ENCODE measurements at regions not wholly inside any gene's neighbourhood (a gene's known extent, or its start where the extent isn't known, plus 50 kb on each side); places are given as distances from the start of the nearest gene placed in this dataset.
A peak's percentile ranks its signal among the peaks of the same experiment; 100 is the strongest.

DNA sequence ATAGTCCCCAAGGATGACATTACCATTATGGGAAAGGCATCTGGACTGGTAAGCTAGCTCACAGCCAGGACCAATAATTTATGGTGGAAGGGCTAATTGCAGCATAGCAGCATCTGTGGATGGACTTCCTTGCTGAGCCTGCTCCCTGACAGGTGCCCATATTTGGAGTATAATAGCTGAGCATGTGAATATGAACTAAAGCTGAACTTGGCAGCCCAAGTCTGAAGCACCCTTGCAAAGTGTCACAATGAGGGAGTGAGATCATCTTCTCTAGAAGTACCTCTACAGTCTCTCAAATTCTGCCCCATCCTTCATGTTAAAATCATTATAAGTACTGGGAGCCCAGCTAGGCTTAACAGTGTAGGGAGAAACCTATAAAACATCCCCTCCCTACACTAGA is 128.2 kb upstream of the INPP4B start:
- DNase-seq, result no peak

DNA sequence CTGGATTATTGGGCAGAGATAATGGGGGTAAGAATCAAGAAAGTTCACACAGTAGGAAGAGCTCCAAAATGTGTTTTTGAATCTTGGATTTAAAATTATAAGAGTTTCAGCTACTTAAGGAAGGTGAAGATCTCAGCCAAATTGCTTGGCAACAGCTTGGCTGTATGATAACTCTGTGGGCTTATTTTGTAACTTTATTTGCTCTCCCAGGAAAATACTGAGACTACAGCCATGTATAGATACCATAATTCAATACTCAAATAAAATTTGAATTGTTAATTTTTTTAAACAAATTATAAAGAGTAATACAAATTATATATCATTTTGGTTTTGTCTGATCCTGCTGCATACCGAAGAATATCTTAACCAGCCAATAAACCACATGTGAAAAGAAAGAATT is 129.5 kb upstream of the INPP4B start:
- DNase-seq, result no peak

DNA sequence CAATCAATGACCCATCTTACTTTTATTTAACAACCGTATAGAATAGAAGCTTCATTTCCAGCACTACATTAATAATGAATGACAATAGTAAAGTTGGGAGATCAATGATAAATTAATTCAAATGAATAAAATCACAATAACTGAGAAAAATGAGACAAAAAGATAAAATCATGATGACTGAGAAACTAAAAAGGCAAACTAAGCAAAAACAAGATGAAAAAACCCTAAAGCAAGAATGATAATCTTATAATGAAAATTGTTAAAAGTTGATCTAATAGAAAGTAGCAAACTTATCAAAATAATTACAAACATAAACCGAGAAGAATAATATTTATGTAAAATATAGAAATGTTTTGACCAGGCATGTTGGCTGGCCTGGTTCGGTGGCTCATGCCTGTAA is 130.4 kb upstream of the INPP4B start:
- DNase-seq, result no peak

DNA sequence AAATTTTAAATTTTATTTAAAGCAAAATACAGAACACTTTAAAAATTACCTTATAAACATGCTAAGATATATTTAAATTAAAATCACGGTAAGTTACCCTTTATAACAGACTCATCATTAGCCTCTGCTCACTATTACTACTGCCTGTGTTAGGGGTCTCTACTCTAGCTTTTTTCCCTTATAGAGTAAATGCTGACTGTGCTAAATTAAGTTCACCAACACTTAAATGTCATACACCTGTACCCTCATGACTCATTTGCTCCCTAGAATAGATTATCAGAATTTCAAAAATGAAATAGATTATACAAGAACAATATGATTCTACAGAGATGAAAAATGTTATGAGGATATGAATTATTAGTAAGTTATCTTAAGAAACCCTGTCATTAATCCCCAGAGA is 131.1 kb upstream of the INPP4B start:
- no peak for DNase-seq

DNA sequence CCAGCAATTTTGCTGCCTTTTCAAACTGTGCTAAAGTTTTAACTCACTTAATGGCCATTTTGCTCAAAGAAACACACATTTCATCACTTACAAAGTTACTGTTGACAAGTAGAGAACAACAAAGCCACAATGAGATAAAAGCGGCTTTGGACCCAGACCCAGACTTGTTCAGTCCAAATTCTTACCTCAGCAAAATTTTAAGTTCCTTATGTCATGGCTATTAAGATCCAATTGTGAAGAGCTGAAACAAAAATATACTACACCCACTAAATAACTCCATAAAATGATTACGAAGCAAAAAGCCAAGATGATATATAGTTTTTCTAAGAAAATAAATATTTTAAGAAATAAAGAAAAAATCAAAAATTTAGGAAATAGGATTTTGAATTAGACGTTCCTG is 137.0 kb upstream of the INPP4B start:
- DNase-seq, result no peak

DNA sequence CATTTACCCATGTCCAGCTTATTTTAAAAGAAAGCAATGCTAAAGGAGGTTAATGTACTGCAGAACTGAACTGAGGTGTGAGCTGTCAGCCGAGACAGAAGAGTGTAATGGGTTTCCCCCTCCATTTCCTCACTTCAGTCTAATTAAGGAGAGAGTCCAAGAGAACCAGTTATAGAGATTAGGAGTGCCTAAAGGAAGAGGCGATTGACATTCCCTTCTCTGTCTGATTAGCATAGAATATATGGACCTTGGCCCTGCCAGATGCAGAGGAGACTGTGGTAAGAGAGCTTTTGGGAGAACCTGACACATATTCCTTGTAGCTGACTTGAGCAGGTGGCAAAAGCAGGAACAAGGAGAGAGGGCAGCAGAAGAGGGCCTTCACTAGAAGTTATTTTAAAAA is 137.5 kb upstream of the INPP4B start:
- DNase-seq, result no peak

DNA sequence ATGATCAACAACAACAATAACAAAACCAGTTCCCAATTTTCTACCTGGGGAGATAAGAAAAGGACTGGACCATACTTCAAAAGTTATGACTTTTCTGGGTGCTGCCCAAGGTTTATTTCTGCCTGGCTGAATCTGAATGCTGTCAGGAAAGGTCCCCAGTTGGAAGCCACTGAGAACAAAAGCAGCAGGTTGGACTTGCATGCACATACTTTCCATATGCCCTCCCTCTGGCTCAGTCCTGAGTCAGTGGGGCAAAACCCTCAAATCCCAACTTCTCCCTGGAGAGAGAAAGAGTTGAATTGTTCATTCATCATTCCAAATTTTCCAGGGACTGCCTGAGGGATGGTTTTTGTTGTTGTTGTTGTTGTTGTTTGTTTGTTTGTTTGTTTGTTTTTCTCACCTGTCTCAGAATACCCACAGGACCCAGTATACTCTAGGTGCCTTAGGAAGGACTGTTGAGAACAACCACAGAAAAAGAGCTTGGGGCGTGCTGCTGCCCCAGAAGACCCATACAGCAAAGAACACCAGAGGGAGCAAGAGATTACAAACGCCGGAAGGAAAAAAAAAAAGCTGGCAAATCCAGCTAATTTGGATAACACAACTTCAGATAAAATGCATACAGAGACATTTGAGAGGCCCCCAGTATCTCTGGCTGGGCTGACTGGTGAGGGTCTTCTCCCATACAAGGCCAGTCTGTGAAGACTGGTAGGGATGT is 138.9 kb upstream of the INPP4B start:
- no peak for DNase-seq

DNA sequence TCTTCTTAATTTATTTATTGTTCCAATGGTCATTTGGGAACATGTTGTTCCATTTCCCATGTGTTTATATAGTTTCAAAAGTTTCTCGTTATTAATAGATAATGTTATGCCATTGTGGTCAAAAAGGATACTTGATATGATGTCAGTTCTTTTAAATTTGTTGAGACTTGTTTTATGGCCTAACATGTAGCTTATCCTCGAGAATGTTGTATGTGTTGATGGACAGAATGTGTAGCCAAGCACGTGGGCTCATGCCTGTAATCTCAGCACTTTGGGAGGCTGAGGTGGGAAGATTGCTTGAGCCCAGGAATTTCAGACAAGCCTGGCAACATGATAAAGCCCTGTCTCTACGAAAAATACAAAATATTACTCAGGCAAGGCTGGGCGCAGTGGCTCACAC is 168.5 kb upstream of the USP38 start:
- DNase-seq, result no peak

DNA sequence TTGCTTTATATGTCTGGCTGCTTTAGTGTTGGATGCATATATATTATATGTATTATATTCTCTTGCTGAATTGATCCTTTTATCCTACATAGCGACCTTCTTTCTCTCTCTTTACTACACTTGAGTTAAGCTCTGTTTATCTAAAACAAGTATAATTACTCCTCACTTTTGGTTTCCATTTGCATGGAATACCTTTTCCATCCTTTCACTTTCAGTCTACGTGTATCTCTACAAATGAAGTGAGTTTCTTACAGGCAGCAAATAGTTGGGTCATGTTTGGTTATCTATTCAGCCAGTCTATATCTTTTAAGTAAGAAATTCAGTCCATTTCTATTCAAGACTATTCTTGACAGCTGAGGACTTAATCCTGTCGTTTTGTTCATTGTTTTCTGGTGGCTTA is 167.5 kb upstream of the USP38 start:
- DNase-seq, result no peak

DNA sequence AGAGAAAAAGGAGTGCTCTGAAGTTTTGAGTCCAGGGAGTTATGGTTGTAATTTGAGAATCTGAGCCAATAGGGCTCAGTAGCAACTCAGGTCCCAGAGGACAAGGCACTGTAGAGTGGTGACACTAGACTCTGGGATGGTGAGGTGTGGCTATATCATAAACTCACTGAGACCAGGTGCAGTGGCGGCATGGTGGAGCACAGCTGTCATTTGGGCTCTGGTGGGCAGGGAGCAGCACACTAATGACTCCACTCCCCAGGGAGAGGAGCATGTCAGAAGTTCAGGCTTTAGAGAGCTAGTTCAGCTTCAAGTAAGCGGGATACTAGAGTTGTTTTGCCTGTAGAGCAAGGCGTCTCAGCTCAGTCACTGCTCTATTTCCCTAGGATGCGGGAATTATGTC is 165.4 kb upstream of the USP38 start:
- no peak for DNase-seq

DNA sequence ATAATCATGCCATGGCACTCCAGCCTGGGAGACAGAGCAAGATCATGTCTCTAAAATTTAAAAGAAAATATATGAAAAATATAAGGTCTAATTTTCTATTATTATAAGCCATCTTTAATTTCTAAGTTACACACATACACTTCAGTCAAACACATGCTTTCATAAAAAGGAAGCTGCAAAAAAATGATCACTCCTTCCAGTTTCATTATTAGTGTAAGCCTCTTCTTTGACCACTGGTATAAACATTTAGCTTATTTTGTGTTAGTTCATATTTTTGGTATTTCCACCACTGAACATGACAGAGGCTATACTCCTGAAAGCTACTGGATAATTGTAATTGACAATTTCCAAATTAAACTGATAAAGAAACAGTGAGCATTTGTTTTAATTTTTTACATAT is 163.3 kb upstream of the USP38 start:
- peak; percentile 35 for DNase-seq

DNA sequence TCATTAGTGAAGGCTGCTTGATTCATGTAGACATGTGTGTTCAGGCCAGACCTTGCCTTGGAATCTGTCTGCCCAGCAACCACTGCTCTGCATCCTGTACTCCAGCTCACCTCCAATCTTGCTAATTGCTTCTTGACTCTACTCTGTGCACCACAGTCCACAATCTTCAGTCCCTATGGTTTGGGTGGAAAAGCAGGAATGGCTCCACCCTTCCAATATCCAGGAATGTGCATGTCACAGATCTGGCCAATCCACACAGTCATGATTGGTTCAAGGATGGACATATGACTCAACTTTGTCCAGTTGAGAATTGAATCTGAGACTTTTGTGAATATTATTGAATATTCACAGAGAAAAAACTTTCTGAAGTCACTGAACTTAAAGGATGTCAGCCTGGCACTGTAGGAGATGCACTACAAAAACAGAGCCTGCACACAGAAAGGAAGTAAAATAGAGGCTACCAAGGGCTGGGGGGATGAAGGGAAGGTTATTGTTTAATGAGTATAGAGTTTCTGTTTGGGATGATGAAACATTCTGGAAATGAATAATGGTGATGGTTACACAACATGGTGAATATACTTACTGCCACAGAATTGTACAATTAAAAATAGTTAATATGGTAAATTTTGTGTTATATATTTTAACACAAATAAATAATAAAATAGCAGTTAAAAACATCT is 161.3 kb upstream of the USP38 start:
- peak; percentile 43 for DNase-seq

DNA sequence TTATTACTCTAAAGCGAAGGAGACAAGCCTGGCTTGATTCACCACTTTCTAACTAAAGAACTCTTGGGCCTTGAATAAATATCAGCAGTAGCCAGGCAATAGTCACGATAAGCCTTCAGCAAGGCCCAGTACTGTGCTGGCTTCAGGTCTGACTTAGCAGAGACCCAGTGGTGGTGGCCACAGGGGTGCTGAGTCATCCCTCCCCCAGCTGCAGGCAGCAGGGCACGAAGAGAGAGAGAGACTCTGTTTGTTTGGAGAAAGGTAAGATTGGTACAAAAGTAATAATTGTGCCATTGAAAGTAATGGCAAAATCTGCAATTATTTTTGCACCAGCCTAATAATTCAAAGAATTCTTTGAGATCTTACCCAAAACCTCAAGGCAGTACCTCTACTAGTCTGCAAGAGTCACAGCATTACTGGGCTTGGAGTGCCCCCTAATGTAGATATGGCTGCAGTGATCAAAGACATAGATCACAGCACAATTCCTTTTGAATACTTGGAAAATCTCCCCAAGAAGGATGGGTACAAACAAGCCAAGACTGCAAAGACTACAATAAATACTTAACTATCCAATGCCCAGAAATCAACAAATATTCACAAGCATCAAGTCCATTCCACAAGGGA is 159.5 kb upstream of the USP38 start:
- DNase-seq, result peak; percentile 35

DNA sequence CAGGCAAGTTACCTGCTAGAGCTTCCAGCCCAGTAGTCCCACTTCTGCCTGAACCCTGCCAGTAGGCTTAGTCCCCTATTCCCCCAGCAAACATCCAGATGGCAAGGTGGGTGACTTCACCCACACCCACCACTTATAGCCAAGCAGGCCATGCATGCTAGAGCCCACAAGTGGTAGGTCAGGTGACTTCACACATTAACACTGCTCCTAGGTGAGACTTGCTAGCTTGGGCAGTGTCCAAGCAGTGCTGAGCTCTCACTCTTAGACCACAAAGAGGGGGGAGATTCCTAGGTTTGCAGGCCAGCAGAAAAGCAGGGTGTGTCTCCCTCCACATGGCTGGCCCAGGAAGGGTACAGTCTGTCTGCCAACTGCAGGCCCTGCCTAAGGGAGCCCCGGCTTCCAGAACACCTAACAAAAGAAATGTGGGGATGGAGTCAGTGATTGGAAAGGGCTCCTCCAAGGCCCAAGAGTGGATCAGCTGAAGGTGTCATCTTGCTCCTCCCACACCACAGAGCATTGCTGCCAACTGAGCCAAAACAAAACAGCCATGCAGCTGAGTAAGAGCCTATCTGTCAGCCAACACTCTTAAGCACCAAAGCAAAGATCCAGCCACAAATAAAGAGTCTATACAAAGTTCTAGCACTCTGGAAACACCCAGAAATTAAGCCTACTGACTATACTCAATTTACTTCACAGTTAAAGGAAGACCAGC is 158.1 kb upstream of the USP38 start:
- DNase-seq, result no peak

DNA sequence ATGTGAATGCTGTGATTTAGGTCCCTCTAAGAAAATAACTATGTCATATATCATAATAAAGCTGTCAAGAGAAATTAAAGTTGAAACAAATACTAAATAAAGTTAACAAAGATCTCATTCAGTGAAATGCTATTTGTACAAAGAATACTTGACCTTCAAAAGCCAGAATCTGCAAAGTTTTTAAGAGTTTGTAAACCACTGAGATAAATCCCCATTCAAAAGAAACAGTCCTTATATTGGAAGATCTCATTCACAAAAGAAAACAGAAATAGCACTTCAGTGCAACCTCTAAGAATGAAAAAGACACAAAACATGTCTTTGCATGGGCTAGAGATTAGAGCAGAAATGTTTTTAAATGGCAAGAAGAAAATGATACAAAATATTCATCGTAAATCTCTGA is 149.1 kb upstream of the USP38 start:
- no peak for DNase-seq

DNA sequence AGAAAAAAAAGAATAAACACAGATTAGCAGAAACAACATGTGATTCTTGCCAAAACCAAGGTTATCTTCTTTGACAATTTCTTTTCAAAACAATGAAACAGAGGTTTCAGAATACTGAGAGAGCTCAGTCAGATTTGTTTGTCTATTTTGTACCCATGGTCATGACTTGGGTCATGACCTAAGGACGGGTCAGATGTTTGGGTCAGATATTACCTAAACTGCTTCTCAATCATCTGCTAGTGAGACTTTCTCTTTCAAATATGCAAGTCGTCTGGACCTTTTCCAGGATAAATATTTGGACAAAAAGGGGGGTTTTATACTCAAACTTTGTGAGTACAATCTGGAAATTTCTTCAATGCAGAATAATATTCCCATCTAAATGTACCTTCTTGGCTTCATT is 148.3 kb upstream of the USP38 start:
- DNase-seq, result no peak

DNA sequence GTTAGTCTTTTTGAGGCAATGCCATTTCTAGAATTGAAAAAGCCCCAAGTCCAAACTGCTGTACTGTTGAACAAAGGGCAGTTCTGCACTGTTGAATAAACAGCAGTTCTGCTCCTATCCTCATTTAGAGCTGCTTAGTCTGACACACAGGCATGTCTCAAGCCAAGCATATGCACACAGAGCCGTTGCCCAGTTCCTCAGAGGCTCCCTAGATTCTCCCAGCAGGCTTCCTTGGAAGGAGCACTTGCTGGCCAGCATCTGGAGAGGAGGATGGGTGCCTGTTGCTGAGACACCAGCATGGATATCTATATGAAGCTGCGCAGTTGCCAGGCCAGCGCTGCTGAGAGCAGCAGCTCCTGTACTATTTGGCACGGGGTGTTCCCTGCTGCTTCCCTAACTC is 138.3 kb upstream of the USP38 start:
- DNase-seq, result no peak

DNA sequence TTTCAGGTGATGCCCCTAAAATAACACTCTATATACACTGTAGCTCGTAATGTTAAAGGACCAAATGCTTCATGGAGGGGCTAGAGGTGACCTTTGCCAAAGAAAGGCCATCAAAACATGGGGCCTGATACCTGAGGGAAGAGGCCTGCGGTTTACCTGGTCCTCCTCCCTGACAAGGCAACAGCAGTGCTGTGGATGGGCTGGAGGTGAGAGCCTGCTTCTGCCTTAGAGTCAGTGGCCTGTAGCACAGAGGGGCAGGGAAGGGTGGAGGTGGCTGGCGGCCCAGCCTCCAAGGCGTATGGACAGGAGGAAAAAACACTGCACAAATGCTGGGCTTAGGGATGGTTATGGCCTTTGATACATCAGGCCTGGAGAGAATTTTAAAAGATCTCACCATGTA is 137.8 kb upstream of the USP38 start:
- no peak for DNase-seq

DNA sequence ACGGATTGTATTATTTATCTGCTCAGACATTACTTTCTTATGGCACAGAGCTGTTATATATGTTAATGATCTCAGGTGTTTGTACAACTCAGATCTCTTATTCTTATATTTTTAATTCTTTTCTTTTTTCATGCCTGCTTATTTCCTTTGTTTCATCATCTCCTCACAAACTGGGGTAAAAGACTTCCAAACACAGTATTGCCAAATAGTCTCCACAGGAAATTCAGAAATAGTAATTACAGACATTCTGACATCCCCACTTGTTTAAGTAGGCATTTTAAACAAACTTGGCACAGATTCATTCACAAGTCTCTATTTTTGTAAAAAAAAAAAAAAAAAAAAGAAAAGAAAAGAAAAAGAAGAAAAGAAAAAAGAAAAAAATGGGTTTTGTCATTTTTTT is 129.7 kb upstream of the USP38 start:
- no peak for DNase-seq

DNA sequence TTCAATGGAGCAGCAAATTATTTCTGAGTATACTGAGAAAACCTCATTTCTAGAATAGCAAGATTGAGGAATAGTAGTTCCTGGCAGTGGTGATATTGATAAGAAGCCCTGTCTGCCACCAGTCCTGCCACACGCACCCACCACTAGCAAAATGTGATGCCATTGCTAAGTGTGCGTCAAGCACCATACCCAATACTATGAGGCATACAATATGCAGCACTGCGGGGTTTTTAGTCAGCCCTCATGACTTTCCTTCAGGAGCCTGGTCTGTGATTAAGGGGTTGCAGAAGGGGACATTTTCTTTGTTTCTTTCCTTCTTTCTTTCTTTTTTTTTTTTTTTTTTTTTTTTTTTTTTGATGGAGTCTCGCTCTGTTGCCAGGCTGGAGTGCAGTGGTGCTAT is 128.7 kb upstream of the USP38 start:
- no peak for DNase-seq

DNA sequence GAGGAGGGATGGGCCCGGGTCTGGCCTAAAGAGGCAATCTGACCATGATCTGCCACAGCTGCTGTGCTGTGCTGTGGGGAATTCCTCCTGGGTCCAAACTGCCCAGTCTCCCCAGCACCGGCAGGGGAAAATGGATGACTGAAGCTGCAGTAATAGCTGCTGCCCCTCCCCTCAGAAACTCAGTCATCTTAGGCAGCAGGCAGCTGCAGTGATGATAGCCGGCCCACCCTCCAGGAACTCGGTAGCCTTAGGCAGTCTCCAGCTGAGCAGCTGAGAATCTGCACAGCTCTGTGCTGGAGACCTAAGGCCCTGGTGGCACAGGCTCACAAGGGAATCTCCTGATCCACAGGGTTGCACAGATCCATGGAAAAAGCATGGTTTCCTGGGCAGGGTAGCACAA is 113.4 kb upstream of the USP38 start:
- DNase-seq, result no peak

DNA sequence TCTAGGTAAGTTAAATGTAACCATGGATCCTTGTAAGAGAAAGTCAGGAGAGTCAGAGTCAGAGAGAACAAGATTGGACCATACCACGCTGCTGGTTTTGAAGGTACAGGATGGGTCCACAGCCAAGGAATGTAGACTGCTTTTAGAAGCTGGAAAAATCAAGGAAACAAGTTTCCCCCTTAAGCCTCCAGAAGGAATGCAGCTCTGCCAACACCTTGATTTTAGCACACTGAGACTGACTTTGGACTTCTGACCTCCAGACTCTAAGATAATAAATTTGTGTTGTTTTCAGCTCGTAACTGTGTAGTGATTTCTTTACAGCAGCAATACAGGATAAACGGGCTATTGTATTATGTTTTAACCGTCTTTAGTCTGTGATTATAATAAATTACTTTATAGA is 108.0 kb upstream of the USP38 start:
- DNase-seq, result no peak

DNA sequence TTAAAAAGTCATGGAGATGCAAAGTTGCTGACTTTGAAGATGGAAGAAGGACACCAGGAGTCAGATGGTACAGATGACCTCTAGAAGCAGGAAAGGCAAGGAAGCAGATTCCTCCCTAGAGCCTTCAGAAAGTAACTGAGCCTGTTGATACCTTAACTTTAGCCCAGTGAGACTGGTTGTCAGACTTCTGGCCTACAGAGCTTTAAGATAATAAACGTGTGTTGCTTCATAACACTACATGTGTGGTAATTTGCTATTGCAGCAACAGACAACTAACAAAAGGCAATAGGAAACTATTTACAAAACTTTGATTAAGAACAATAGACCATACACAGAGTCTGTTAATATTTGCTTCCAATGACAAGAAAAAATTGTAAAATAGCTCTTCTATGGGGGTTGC is 102.0 kb upstream of the USP38 start:
- no peak for DNase-seq

Data from activated CD4-positive, alpha-beta T cell treated with anti-CD3 and anti-CD28 coated beads, Interleukin-10, Interleukin-2, amounts not matched to agents 100 ng/mL and 50 ng/mL, durations not matched to agents 16 hours and 8 hours (primary cell).